ENCODE measurements at regions not wholly inside any gene's neighbourhood (a gene's known extent, or its start where the extent isn't known, plus 50 kb on each side); places are given as distances from the start of the nearest gene placed in this dataset.
"Not testable (repeated sequence)": the region's sequence is repeated elsewhere in the genome, so short reads cannot be mapped to it uniquely, and the experiment has no call there.

- not testable (repeated sequence) for H3K4me3 ChIP-seq (ENCODE audit: low read length); H3K27me3 ChIP-seq (ENCODE audit: control insufficient read depth, insufficient read depth, low read length); H3K9ac ChIP-seq (ENCODE audit: low read length); H3K4me1 ChIP-seq (ENCODE audit: control insufficient read depth, insufficient read depth, low read length); H3K36me3 ChIP-seq (ENCODE audit: control insufficient read depth, insufficient read depth, low read length); H3K9me3 ChIP-seq (ENCODE audit: control insufficient read depth, low read length)
Measured at GRCh38 chr20:53777402-53777801, 183.8 kb upstream of the ZNF217 start.

DNA sequence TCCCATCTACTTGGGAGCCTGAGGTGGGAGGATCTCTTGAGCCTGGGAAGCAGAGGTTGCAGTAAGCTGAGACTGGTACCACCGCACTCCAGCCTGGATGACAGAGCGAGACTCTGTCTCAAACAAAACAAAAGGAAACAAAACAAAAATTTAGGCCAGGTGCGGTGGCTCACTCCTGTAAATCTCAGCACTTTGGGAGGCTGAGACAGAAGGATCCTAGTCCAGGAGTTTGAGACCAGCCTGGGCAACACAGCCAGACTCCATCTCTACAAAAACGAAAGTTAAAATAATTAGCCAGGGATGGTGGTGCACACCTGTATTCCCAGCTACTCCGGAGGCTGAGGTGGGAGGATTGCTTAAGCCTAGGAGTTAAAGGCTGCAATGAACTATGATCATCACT, 183.2 kb upstream of the ZNF217 start:
- Histone ChIP-seq H3K36me3 (ENCODE audit: control insufficient read depth, insufficient read depth, low read length) (no peaks in the 10 kb centered on the region), H3K9me3 (ENCODE audit: control insufficient read depth, low read length) (no peaks in the 10 kb centered on the region), H3K4me1 (ENCODE audit: control insufficient read depth, insufficient read depth, low read length) (no peaks in the 10 kb centered on the region), H3K9ac (ENCODE audit: low read length) (no peak overlapping the region), H3K4me3 (ENCODE audit: low read length) (no peak overlapping the region), H3K27me3 (ENCODE audit: control insufficient read depth, insufficient read depth, low read length) (no peaks in the 10 kb centered on the region)

DNA sequence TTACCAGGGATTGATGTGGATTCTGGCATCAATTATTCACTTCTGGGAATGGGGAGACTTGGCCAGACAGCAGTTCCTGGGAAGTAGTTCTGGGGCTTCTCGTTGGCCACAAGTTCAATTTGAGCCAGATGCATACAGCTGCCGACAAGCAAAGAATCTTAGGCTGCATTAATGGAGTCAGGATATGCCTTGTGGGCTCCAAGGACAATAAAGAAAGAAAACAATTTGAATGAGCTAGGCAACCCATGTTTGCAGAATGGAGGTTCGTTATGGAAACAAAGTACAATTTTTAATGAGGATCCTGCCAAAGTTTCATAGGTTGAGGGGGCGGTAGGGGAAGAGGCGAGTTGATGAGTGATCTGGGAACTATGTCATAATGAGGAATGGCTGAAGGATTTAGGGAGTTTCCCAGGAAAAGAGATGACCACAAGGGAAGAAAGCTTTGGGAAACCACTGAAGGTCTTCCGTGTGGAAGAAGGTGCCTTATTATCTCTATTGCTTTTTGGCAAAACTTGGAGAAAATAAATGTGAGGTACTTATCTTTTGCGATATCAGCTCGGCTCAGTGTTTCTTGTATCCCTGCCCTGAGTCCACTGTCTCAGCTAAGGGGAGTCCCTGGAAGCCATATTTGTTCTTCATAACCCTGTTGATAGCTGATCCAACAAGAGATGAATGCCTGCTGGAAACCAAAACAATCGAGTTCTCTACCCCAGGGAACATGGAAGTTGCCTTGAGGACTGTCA, 181.0 kb upstream of the ZNF217 start:
- H3K9ac ChIP-seq (ENCODE audit: low read length): no peak overlapping the region
- no peaks in the 10 kb centered on the region for H3K9me3 ChIP-seq (ENCODE audit: control insufficient read depth, low read length)
- no peaks in the 10 kb centered on the region for H3K36me3 ChIP-seq (ENCODE audit: control insufficient read depth, insufficient read depth, low read length)
- H3K4me1 ChIP-seq (ENCODE audit: control insufficient read depth, insufficient read depth, low read length): no peaks in the 10 kb centered on the region
- no peak overlapping the region for H3K4me3 ChIP-seq (ENCODE audit: low read length)
- H3K27me3 ChIP-seq (ENCODE audit: control insufficient read depth, insufficient read depth, low read length): no peaks in the 10 kb centered on the region

DNA sequence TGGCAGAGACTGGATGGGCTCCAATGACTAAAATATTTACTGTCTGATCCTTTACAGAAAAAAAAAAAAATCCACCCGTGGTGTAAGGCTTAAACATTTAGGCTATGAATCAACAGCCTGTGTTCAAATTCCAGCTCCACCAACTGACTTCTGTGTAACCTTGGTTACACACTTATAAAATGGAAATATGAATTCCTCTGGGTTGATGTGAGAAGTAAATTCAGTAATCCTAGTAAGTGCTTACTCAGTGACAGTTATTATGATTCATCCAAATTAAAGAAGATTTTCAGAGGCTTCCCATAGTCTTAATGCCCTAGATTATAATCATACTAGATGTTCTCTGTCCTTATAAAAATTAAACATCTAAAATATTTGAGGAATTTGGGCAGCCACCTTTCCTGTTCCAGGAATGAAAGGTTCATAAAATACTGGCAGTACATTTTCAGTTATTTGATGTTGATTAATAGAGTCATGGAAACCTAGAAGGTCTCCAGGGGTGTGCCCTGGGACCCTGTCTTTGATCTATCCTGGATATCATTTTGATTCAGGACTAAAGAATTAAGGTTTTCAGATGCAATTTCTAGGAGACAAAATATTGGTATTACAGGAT, 180.3 kb upstream of the ZNF217 start:
- Histone ChIP-seq H3K4me3 (ENCODE audit: low read length) (no peak overlapping the region), H3K9ac (ENCODE audit: low read length) (no peak overlapping the region), H3K36me3 (ENCODE audit: control insufficient read depth, insufficient read depth, low read length) (no peaks in the 10 kb centered on the region), H3K27me3 (ENCODE audit: control insufficient read depth, insufficient read depth, low read length) (no peaks in the 10 kb centered on the region), H3K4me1 (ENCODE audit: control insufficient read depth, insufficient read depth, low read length) (no peaks in the 10 kb centered on the region), H3K9me3 (ENCODE audit: control insufficient read depth, low read length) (no peaks in the 10 kb centered on the region)

- H3K9ac ChIP-seq (ENCODE audit: low read length); H3K27me3 ChIP-seq (ENCODE audit: control insufficient read depth, insufficient read depth, low read length); H3K36me3 ChIP-seq (ENCODE audit: control insufficient read depth, insufficient read depth, low read length); H3K9me3 ChIP-seq (ENCODE audit: control insufficient read depth, low read length); H3K4me1 ChIP-seq (ENCODE audit: control insufficient read depth, insufficient read depth, low read length); H3K4me3 ChIP-seq (ENCODE audit: low read length): not testable (repeated sequence)
Measured at GRCh38 chr20:53773066-53773791, 179.6 kb upstream of the ZNF217 start.

- Histone ChIP-seq H3K27me3 (ENCODE audit: control insufficient read depth, insufficient read depth, low read length) (no peaks in the 10 kb centered on the region), H3K9ac (ENCODE audit: low read length) (no peak overlapping the region), H3K4me1 (ENCODE audit: control insufficient read depth, insufficient read depth, low read length) (peaks cover 12% of the 10 kb centered on the region)
Measured at GRCh38 chr20:53769041-53769440, 175.4 kb upstream of the ZNF217 start.

GRCh38 chr20:53768329-53768728, 174.7 kb upstream of the ZNF217 start:
- Histone ChIP-seq H3K36me3 (ENCODE audit: control insufficient read depth, insufficient read depth, low read length) (no peaks in the 10 kb centered on the region), H3K9me3 (ENCODE audit: control insufficient read depth, low read length) (no peaks in the 10 kb centered on the region), H3K4me3 (ENCODE audit: low read length) (no peak overlapping the region), H3K4me1 (ENCODE audit: control insufficient read depth, insufficient read depth, low read length) (peaks cover 16% of the 10 kb centered on the region), H3K27me3 (ENCODE audit: control insufficient read depth, insufficient read depth, low read length) (no peaks in the 10 kb centered on the region), H3K9ac (ENCODE audit: low read length) (no peak overlapping the region)

More at GRCh38 chr20:53769041-53769440, 175.4 kb upstream of the ZNF217 start:
- Histone ChIP-seq H3K4me3 (ENCODE audit: low read length) (no peak overlapping the region), H3K9me3 (ENCODE audit: control insufficient read depth, low read length) (no peaks in the 10 kb centered on the region), H3K36me3 (ENCODE audit: control insufficient read depth, insufficient read depth, low read length) (no peaks in the 10 kb centered on the region)

GRCh38 chr20:53767206-53767930, 173.7 kb upstream of the ZNF217 start:
- H3K4me1 ChIP-seq (ENCODE audit: control insufficient read depth, insufficient read depth, low read length): peaks cover 20% of the 10 kb centered on the region
- H3K27me3 ChIP-seq (ENCODE audit: control insufficient read depth, insufficient read depth, low read length): no peaks in the 10 kb centered on the region
- no peak overlapping the region for H3K9ac ChIP-seq (ENCODE audit: low read length)
- H3K9me3 ChIP-seq (ENCODE audit: control insufficient read depth, low read length): no peaks in the 10 kb centered on the region
- no peaks in the 10 kb centered on the region for H3K36me3 ChIP-seq (ENCODE audit: control insufficient read depth, insufficient read depth, low read length)
- no peak overlapping the region for H3K4me3 ChIP-seq (ENCODE audit: low read length)

GRCh38 chr20:53764415-53764800, 170.8 kb upstream of the ZNF217 start:
- H3K4me1 ChIP-seq (ENCODE audit: control insufficient read depth, insufficient read depth, low read length): peaks cover 20% of the 10 kb centered on the region
- H3K9ac ChIP-seq (ENCODE audit: low read length): peak overlapping the region; percentile 4
- no peaks in the 10 kb centered on the region for H3K36me3 ChIP-seq (ENCODE audit: control insufficient read depth, insufficient read depth, low read length)
- no peak overlapping the region for H3K4me3 ChIP-seq (ENCODE audit: low read length)
- H3K27me3 ChIP-seq (ENCODE audit: control insufficient read depth, insufficient read depth, low read length): no peaks in the 10 kb centered on the region
- no peaks in the 10 kb centered on the region for H3K9me3 ChIP-seq (ENCODE audit: control insufficient read depth, low read length)

- Histone ChIP-seq H3K27me3 (ENCODE audit: control insufficient read depth, insufficient read depth, low read length) (no peaks in the 10 kb centered on the region), H3K9me3 (ENCODE audit: control insufficient read depth, low read length) (no peaks in the 10 kb centered on the region), H3K4me3 (ENCODE audit: low read length) (no peak overlapping the region), H3K4me1 (ENCODE audit: control insufficient read depth, insufficient read depth, low read length) (peaks cover 20% of the 10 kb centered on the region), H3K36me3 (ENCODE audit: control insufficient read depth, insufficient read depth, low read length) (no peaks in the 10 kb centered on the region), H3K9ac (ENCODE audit: low read length) (peak overlapping the region; percentile 4)
Measured at GRCh38 chr20:53763707-53764414, 170.2 kb upstream of the ZNF217 start.

GRCh38 chr20:53762423-53762798, 168.8 kb upstream of the ZNF217 start:
- H3K36me3 ChIP-seq (ENCODE audit: control insufficient read depth, insufficient read depth, low read length); H3K9me3 ChIP-seq (ENCODE audit: control insufficient read depth, low read length); H3K9ac ChIP-seq (ENCODE audit: low read length); H3K27me3 ChIP-seq (ENCODE audit: control insufficient read depth, insufficient read depth, low read length); H3K4me3 ChIP-seq (ENCODE audit: low read length): not testable (repeated sequence)
- peaks cover 17% of the 10 kb centered on the region for H3K4me1 ChIP-seq (ENCODE audit: control insufficient read depth, insufficient read depth, low read length)
